Nephron progenitor cell (in vitro differentiated cells): ENCODE measurements at regions not wholly inside any gene's neighbourhood (a gene's known extent, or its start where the extent isn't known, plus 50 kb on each side); places are given as distances from the start of the nearest gene placed in this dataset.
"Not testable (repeated sequence)": the region's sequence is repeated elsewhere in the genome, so short reads cannot be mapped to it uniquely, and the experiment has no call there.

Experiments used
- DNase-seq: peaks from one replicate; pipeline ENCODE4 v3.0.0; 2021
- H3K27ac Mint-ChIP-seq: 2 replicates; pipeline ENCODE4 v1.8.0; 2021; ENCODE audit warnings: mild to moderate bottlenecking, moderate library complexity, mixed read lengths
- H3K27me3 Mint-ChIP-seq: 2 replicates; pipeline ENCODE4 v1.8.0; 2021; ENCODE audit warnings: mild to moderate bottlenecking, low read depth, mixed read lengths; ENCODE audit not compliant: poor library complexity
- H3K36me3 Mint-ChIP-seq: 2 replicates; pipeline ENCODE4 v1.8.0; 2021; ENCODE audit warnings: low read depth, mixed read lengths
- H3K4me1 Mint-ChIP-seq: 2 replicates; pipeline ENCODE4 v1.8.0; 2021; ENCODE audit warnings: mixed read lengths
- H3K4me3 Mint-ChIP-seq: 2 replicates; pipeline ENCODE4 v1.8.0; 2021; ENCODE audit warnings: mild to moderate bottlenecking, moderate library complexity, mixed read lengths
- H3K9me3 Mint-ChIP-seq: 2 replicates; pipeline ENCODE4 v1.8.0; 2021; ENCODE audit warnings: mild to moderate bottlenecking, moderate library complexity, mixed read lengths
- TF ChIP-seq, protein P1 (sequence below): fragments of 200-600 bp; sonication (generic); IDR thresholded peaks from 2 replicates; pipeline ENCODE4 v1.5.0; 2021; ENCODE audit warnings: antibody characterized with exemption

DNA sequence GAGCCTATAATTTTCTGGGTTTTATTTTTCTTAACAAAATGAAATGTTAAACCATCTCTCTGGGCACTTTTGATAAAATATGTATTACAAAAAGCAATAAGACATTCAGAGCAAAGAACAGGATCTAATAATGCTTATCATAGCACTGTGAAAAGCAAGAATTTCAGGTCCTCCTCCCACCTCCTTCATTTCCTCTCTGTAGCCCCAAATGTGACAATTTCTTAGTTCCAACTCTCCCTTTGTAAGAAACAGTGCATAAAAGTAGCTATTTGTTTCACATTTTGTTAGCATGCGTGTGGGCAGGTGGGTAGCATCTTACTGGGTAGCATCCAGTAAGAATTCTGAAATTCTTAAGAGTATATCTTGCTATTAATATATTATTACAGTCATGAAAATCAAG lies 130.9 kb upstream of the RASA1 start:
- Mint-ChIP-seq H3K36me3 (no peaks in the 10 kb centered on the region), H3K4me3 (no peak overlapping the region), H3K9me3 (no peaks in the 10 kb centered on the region), H3K27me3 (no peaks in the 10 kb centered on the region), H3K4me1 (peaks cover 6% of the 10 kb centered on the region), H3K27ac (no peak overlapping the region)
- DNase-seq = no peak
- TF ChIP-seq, protein P1, sequence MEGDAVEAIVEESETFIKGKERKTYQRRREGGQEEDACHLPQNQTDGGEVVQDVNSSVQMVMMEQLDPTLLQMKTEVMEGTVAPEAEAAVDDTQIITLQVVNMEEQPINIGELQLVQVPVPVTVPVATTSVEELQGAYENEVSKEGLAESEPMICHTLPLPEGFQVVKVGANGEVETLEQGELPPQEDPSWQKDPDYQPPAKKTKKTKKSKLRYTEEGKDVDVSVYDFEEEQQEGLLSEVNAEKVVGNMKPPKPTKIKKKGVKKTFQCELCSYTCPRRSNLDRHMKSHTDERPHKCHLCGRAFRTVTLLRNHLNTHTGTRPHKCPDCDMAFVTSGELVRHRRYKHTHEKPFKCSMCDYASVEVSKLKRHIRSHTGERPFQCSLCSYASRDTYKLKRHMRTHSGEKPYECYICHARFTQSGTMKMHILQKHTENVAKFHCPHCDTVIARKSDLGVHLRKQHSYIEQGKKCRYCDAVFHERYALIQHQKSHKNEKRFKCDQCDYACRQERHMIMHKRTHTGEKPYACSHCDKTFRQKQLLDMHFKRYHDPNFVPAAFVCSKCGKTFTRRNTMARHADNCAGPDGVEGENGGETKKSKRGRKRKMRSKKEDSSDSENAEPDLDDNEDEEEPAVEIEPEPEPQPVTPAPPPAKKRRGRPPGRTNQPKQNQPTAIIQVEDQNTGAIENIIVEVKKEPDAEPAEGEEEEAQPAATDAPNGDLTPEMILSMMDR = no peak

- DNase-seq = no peak
- H3K27ac Mint-ChIP-seq = no peak overlapping the region
- H3K9me3 Mint-ChIP-seq = no peaks in the 10 kb centered on the region
- H3K36me3 Mint-ChIP-seq = no peaks in the 10 kb centered on the region
- TF ChIP-seq, protein P1 = no peak
- no peaks in the 10 kb centered on the region for H3K27me3 Mint-ChIP-seq
- H3K4me3 Mint-ChIP-seq = no peak overlapping the region
- peaks cover 6% of the 10 kb centered on the region for H3K4me1 Mint-ChIP-seq
Observed at GRCh38 chr5:87137283-87137682, 130.4 kb upstream of the RASA1 start.

- Mint-ChIP-seq H3K36me3 (no peaks in the 10 kb centered on the region), H3K27ac (no peak overlapping the region)
Observed at GRCh38 chr5:87138091-87138805, 129.4 kb upstream of the RASA1 start.

DNA sequence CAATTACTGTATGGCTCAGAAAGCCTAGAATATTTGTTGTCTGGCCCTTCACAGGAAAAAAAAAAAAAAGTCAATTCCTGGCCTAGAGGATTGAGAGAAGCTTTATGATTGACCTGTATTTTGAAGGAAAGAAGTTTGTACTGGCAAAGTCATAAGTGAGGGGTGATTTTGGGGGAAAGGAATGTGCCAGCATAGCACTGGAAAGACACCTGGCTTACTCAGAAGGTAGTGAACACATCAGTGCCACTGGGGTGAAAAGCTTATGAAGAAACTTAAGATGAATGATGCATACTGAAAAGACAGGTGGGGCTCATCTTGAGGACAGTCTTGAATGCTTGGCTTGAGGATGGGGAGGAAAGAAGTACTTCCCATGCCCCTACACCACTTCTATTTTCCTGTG lies 127.9 kb upstream of the RASA1 start:
- TF ChIP-seq, protein P1 = no peak
- Mint-ChIP-seq H3K27ac (no peak overlapping the region), H3K27me3 (no peaks in the 10 kb centered on the region), H3K4me1 (peaks cover 6% of the 10 kb centered on the region), H3K9me3 (peaks cover 3% of the 10 kb centered on the region), H3K36me3 (no peaks in the 10 kb centered on the region), H3K4me3 (no peak overlapping the region)
- DNase-seq = no peak

More at GRCh38 chr5:87138091-87138805, 129.4 kb upstream of the RASA1 start:
- TF ChIP-seq, protein P1 = no peak
- DNase-seq = no peak
- peaks cover 6% of the 10 kb centered on the region for H3K4me1 Mint-ChIP-seq
- H3K9me3 Mint-ChIP-seq = no peaks in the 10 kb centered on the region
- H3K4me3 Mint-ChIP-seq = no peak overlapping the region
- H3K27me3 Mint-ChIP-seq = no peaks in the 10 kb centered on the region

DNA sequence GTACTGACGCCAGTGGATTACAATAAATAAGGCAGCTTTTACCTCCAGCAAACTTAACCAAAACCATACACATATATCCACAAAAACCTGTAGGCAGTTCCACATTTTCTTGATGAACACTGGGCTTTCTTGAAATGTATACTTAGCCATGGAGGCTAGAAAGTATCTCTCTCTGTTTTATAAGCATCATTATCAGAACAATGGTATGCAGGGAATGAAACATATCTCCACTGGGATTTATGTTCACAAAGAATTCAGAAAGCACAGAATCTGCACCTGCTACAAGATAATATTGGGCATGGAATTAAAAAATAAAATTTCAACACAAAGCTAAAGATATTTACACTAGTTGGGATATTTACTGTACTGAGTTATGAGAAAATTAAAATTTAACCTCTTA lies 126.1 kb upstream of the RASA1 start:
- H3K9me3 Mint-ChIP-seq = peaks cover 3% of the 10 kb centered on the region

DNA sequence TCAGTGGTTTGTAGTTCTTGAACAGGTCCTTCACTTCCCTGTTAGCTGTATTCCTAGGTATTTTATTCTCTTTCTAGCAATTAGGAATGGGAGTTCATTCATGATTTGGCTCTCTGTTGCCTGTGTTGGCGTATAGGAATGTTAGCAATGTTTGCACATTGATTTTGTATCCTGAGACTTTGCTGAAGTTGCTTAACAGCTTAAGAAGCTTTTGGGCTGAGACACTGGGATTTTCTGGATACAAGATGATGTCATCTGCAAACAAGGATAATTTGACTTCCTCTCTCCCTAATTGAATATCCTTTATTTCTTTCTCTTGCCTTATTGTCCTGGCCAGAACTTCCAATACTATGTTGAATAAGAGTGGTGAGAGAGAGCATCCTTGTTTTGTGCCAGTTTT lies 121.8 kb upstream of the RASA1 start:
- not testable (repeated sequence) for H3K36me3 Mint-ChIP-seq, H3K27ac Mint-ChIP-seq, H3K4me1 Mint-ChIP-seq, H3K4me3 Mint-ChIP-seq, H3K9me3 Mint-ChIP-seq, H3K27me3 Mint-ChIP-seq, DNase-seq

More for the DNA sequence above, 126.1 kb upstream of the RASA1 start:
- Mint-ChIP-seq H3K27me3 (no peaks in the 10 kb centered on the region), H3K36me3 (no peaks in the 10 kb centered on the region), H3K27ac (no peak overlapping the region), H3K4me3 (no peak overlapping the region), H3K4me1 (peaks cover 6% of the 10 kb centered on the region)
- TF ChIP-seq, protein P1 = no peak
- DNase-seq = no peak
